Spleen (tissue), 7 donors: ENCODE measurements at regions not wholly inside any gene's neighbourhood (a gene's known extent, or its start where the extent isn't known, plus 50 kb on each side); places are given as distances from the start of the nearest gene placed in this dataset.

ENCODE experiments used
- CTCF ChIP-seq, 11 experiments: fragments of 200-600 bp in 7 of 11; fragments of 450-650 bp in 4 of 11; sonication (generic) in 4 of 11; IDR thresholded peaks in 8 of 11; conservative IDR thresholded peaks in 3 of 11; 1 replicate in 7 of 11; 2 replicates in 4 of 11; pipeline versions ENCODE4 v1.4.0 to v1.8.0; 2016 to 2021; ENCODE audit warnings: antibody characterized with exemption in 11 of 11, inconsistent platforms in 4 of 11, mild to moderate bottlenecking in 1 of 11
- POLR2A ChIP-seq, 3 donors: fragments of 450-650 bp; IDR thresholded peaks; one replicate each; pipeline ENCODE4 v1.5.1; 2017; ENCODE audit warnings: antibody characterized with exemption in 3 of 3, mild to moderate bottlenecking in 1 of 3
- POLR2AphosphoS5 ChIP-seq, 3 donors: sonication (generic); formaldehyde crosslinking; IDR thresholded peaks; one replicate each; pipeline ENCODE4 v1.5.1; 2017; ENCODE audit warnings: antibody characterized with exemption in 3 of 3
- donor health status: DM: no; HTN: no; CAD: no; lungs with moderate emphysema.
- donor health status: DM: no; HTN: no; CAD: no.
- donor health status: DM: no; HTN: no; CAD: no.

GRCh38 chr5:3282841-3283240, 312.8 kb upstream of the IRX1 start:
- TF ChIP-seq CTCF (IDR thresholded peaks at IDR 0.05 in 8 of 11, conservative IDR thresholded peaks at IDR 0.05 in 3 of 11) (no peak), POLR2A (IDR thresholded peaks at IDR 0.05) (no peak), POLR2AphosphoS5 (IDR thresholded peaks at IDR 0.05) (no peak)
